ENCODE measurements at regions not wholly inside any gene's neighbourhood (a gene's known extent, or its start where the extent isn't known, plus 50 kb on each side); places are given as distances from the start of the nearest gene placed in this dataset.

- no peak for DNase-seq
- H3K4me1 ChIP-seq (ENCODE audit: low read length), result no peaks in the 10 kb centered on the region
- no peaks in the 10 kb centered on the region for H3K27me3 ChIP-seq (replicated peaks; ENCODE audit: insufficient read depth, low read length)
- H3K36me3 ChIP-seq (replicated peaks; ENCODE audit: insufficient read depth, low read length), result no peaks in the 10 kb centered on the region
- H3K4me2 ChIP-seq (ENCODE audit: low read depth, low read length), result no peak overlapping the region
- H3K9ac ChIP-seq (ENCODE audit: low read length), result no peak overlapping the region
- no peaks in the 10 kb centered on the region for H3F3A ChIP-seq (ENCODE audit: insufficient read depth, low read length)
- H3K27ac ChIP-seq (ENCODE audit: low read length), result no peak overlapping the region
- no peaks in the 10 kb centered on the region for H4K20me1 ChIP-seq (ENCODE audit: insufficient read depth, low read length)
- H3K4me3 ChIP-seq (ENCODE audit: low read length), result no peak overlapping the region
- no peak for TF ChIP-seq EZH2 (optimal IDR thresholded peaks at IDR 0.05; ENCODE audit: low read depth, low read length)
- TF ChIP-seq CTCF (IDR thresholded peaks at IDR 0.05; ENCODE audit: low read length), result no peak
- TF ChIP-seq EZH2phosphoT487 (IDR thresholded peaks at IDR 0.05; ENCODE audit: low read length), result no peak
- H2AFZ ChIP-seq (ENCODE audit: low read length), result no peak overlapping the region
- H3K79me2 ChIP-seq (ENCODE audit: low read length), result no peaks in the 10 kb centered on the region
- no peaks in the 10 kb centered on the region for H3K9me2 ChIP-seq (replicated peaks; ENCODE audit: insufficient read depth, low read length)
- no peaks in the 10 kb centered on the region for H3K9me3 ChIP-seq (replicated peaks; ENCODE audit: insufficient read depth, low read length)
These were observed 309.6 kb downstream of the SOCS6 start for GRCh38 chr18:70598406-70598805.

GRCh38 chr18:70582981-70583380, 294.1 kb downstream of the SOCS6 start:
- no peak overlapping the region for H3K9ac ChIP-seq (ENCODE audit: low read length)
- H3K4me2 ChIP-seq (ENCODE audit: low read depth, low read length), result no peak overlapping the region
- H3K27ac ChIP-seq (ENCODE audit: low read length), result no peak overlapping the region
- no peaks in the 10 kb centered on the region for H3K9me3 ChIP-seq (replicated peaks; ENCODE audit: insufficient read depth, low read length)
- H3F3A ChIP-seq (ENCODE audit: insufficient read depth, low read length), result no peaks in the 10 kb centered on the region
- no peaks in the 10 kb centered on the region for H3K9me2 ChIP-seq (replicated peaks; ENCODE audit: insufficient read depth, low read length)
- H2AFZ ChIP-seq (ENCODE audit: low read length), result no peak overlapping the region
- no peak overlapping the region for H3K4me3 ChIP-seq (ENCODE audit: low read length)
- H3K4me1 ChIP-seq (ENCODE audit: low read length), result no peaks in the 10 kb centered on the region
- H3K36me3 ChIP-seq (replicated peaks; ENCODE audit: insufficient read depth, low read length), result no peaks in the 10 kb centered on the region
- TF ChIP-seq EZH2phosphoT487 (IDR thresholded peaks at IDR 0.05; ENCODE audit: low read length) (no peak), EZH2 (optimal IDR thresholded peaks at IDR 0.05; ENCODE audit: low read depth, low read length) (no peak), CTCF (IDR thresholded peaks at IDR 0.05; ENCODE audit: low read length) (no peak)
- no peaks in the 10 kb centered on the region for H3K27me3 ChIP-seq (replicated peaks; ENCODE audit: insufficient read depth, low read length)
- H3K79me2 ChIP-seq (ENCODE audit: low read length), result no peaks in the 10 kb centered on the region
- DNase-seq, result no peak
- no peaks in the 10 kb centered on the region for H4K20me1 ChIP-seq (ENCODE audit: insufficient read depth, low read length)

GRCh38 chr18:70578480-70578879, 289.6 kb downstream of the SOCS6 start:
- Histone ChIP-seq H3K4me3 (ENCODE audit: low read length) (no peak overlapping the region), H3K9ac (ENCODE audit: low read length) (no peak overlapping the region), H3K79me2 (ENCODE audit: low read length) (no peaks in the 10 kb centered on the region), H3K36me3 (replicated peaks; ENCODE audit: insufficient read depth, low read length) (no peaks in the 10 kb centered on the region), H3F3A (ENCODE audit: insufficient read depth, low read length) (no peaks in the 10 kb centered on the region), H3K9me2 (replicated peaks; ENCODE audit: insufficient read depth, low read length) (no peaks in the 10 kb centered on the region; the same call in 1 of the 2 replicates), H2AFZ (ENCODE audit: low read length) (no peak overlapping the region), H4K20me1 (ENCODE audit: insufficient read depth, low read length) (no peaks in the 10 kb centered on the region), H3K4me1 (ENCODE audit: low read length) (no peaks in the 10 kb centered on the region), H3K9me3 (replicated peaks; ENCODE audit: insufficient read depth, low read length) (no peaks in the 10 kb centered on the region), H3K4me2 (ENCODE audit: low read depth, low read length) (no peak overlapping the region), H3K27ac (ENCODE audit: low read length) (no peak overlapping the region), H3K27me3 (replicated peaks; ENCODE audit: insufficient read depth, low read length) (no peaks in the 10 kb centered on the region)
- TF ChIP-seq CTCF (IDR thresholded peaks at IDR 0.05; ENCODE audit: low read length) (no peak), EZH2 (optimal IDR thresholded peaks at IDR 0.05; ENCODE audit: low read depth, low read length) (no peak), EZH2phosphoT487 (IDR thresholded peaks at IDR 0.05; ENCODE audit: low read length) (no peak)
- no peak for DNase-seq
